HepG2 (cell line): ENCODE measurements at regions not wholly inside any gene's neighbourhood (a gene's known extent, or its start where the extent isn't known, plus 50 kb on each side); places are given as distances from the start of the nearest gene placed in this dataset.

Experiments
- ATAC-seq: fragments of 200-7000 bp; cut with Tn5 transposase; 3 replicates; pipeline ENCODE4 v1.9.1; 2020; ENCODE audit warnings: mild to moderate bottlenecking, moderate library complexity
- BruUV-seq: library from RNA; stranded (reverse); fragments of 400-500 nt; replicated peaks from 2 replicates; lab custom pipeline; 2021; lab: Mats Ljungman, UMichigan
- CTCF ChIA-PET: fragments of 300-600 bp; formaldehyde crosslinking; extraction: SDS; loops from one replicate; lab custom pipeline; 2021; ENCODE audit warnings: low total read pairs, inconsistent platforms, low intra/inter-chr PET ratio; lab: Yijun Ruan, JAX
- POLR2A ChIA-PET: fragments of 350-600 bp; sonication (Branson Sonifier 250); formaldehyde crosslinking; loops from one replicate; lab custom pipeline; 2020; ENCODE audit warnings: antibody characterized with exemption, inconsistent platforms; lab: Yijun Ruan, JAX
- DNase-seq: peaks from one replicate; pipeline ENCODE4 v3.0.0-alpha.2; 2015; ENCODE audit warnings: low spot score
- FAIRE-seq: peaks from 3 replicates; lab custom pipeline; 2011; peaks lifted over from hg19 to GRCh38; lab: Jason Lieb, UNC
- H2AFZ ChIP-seq: one replicate; pipeline ENCODE4 v1.6.1; 2011; ENCODE audit warnings: low read length, inconsistent platforms
- H3K27ac ChIP-seq: fragments of 300-600 bp; 3 replicates; pipeline ENCODE4 v1.8.0; 2011; ENCODE audit warnings: mixed run types, mild to moderate bottlenecking, mixed read lengths, low read length, inconsistent platforms; ENCODE audit not compliant: insufficient read depth; ENCODE audit errors: extremely low read length
- H3K27me3 ChIP-seq, 2 experiments: fragments of 200-600 bp in 1 of 2; 2 replicates in 1 of 2; 3 replicates in 1 of 2; pipeline versions ENCODE4 v1.6.0 to v1.8.0; 2011; ENCODE audit warnings: low read length in 2 of 2, mild to moderate bottlenecking in 2 of 2, moderate library complexity in 2 of 2, inconsistent platforms in 1 of 2; ENCODE audit not compliant: insufficient read depth in 2 of 2, control insufficient read depth in 1 of 2
- H3K36me3 ChIP-seq, 2 experiments: fragments of 200-600 bp in 1 of 2; replicated peaks in 1 of 2; 2 replicates in 1 of 2; 3 replicates in 1 of 2; pipeline versions ENCODE4 v1.5.1 to v1.8.0; 2011; ENCODE audit warnings: low read length in 2 of 2, inconsistent platforms in 1 of 2; ENCODE audit not compliant: insufficient read depth in 2 of 2, control insufficient read depth in 1 of 2
- H3K4me1 ChIP-seq: 2 replicates; pipeline ENCODE4 v1.5.1; 2012; ENCODE audit warnings: low read length, inconsistent platforms; ENCODE audit not compliant: insufficient read depth
- H3K4me2 ChIP-seq: 2 replicates; pipeline ENCODE4 v1.6.0; 2011; ENCODE audit warnings: low read depth, low read length, inconsistent platforms
- H3K4me3 ChIP-seq, 3 experiments: fragments of 200-600 bp in 1 of 3; sonication (generic), shearing (Covaris generic) in 1 of 3; replicated peaks in 1 of 3; 2 replicates each; pipeline ENCODE4 v1.5.1; 2011 to 2016; ENCODE audit warnings: low read length in 3 of 3, inconsistent platforms in 2 of 3, low read depth in 2 of 3, mild to moderate bottlenecking in 2 of 3, control low read depth in 1 of 3, mixed read lengths in 1 of 3; ENCODE audit not compliant: insufficient read depth in 1 of 3
- H3K79me2 ChIP-seq: one replicate; pipeline ENCODE4 v1.6.1; 2011; ENCODE audit warnings: low read length, inconsistent platforms; ENCODE audit not compliant: insufficient read depth
- H3K9ac ChIP-seq: 2 replicates; pipeline ENCODE4 v1.6.0; 2011; ENCODE audit warnings: mild to moderate bottlenecking, low read depth, low read length, inconsistent platforms; ENCODE audit not compliant: insufficient read depth
- H3K9me3 ChIP-seq: 2 replicates; pipeline ENCODE4 v1.5.1; 2012; ENCODE audit warnings: mild to moderate bottlenecking, low read length
- H4K20me1 ChIP-seq: 2 replicates; pipeline ENCODE4 v1.6.0; 2011; ENCODE audit warnings: inconsistent platforms, mild to moderate bottlenecking, low read length, moderate library complexity; ENCODE audit not compliant: insufficient read depth
- ARID2 ChIP-seq: sonication (generic); formaldehyde crosslinking; IDR thresholded peaks from 2 replicates; pipeline ENCODE4 v1.8.1; 2022; ENCODE audit warnings: mild to moderate bottlenecking, missing genetic modification reagents, borderline replicate concordance
- CBX1 ChIP-seq: IDR thresholded peaks from one replicate; pipeline ENCODE4 v1.6.1; 2016; ENCODE audit warnings: antibody characterized with exemption, low read depth
- CSRNP1 ChIP-seq: sonication (generic); formaldehyde crosslinking; IDR thresholded peaks from 2 replicates; pipeline ENCODE4 v1.8.1; 2023; ENCODE audit warnings: mild to moderate bottlenecking, missing genetic modification reagents
- DNMT1 ChIP-seq: sonication (generic); formaldehyde crosslinking; IDR thresholded peaks from 2 replicates; pipeline ENCODE4 v1.5.1; 2020; ENCODE audit warnings: mild to moderate bottlenecking, missing genetic modification reagents
- GATAD2A ChIP-seq: IDR thresholded peaks from 2 replicates; pipeline ENCODE4 v1.6.1; 2016
- HIC2 ChIP-seq: sonication (generic); formaldehyde crosslinking; IDR thresholded peaks from 2 replicates; pipeline ENCODE4 v1.9.0; 2022; ENCODE audit warnings: low read depth, missing genetic modification reagents
- KAT7 ChIP-seq: IDR thresholded peaks from 2 replicates; pipeline ENCODE4 v1.6.1; 2018; ENCODE audit warnings: borderline replicate concordance, missing compliant biosample characterization
- MED13 ChIP-seq: sonication (generic); formaldehyde crosslinking; IDR thresholded peaks from 2 replicates; pipeline ENCODE4 v1.5.0; 2020; ENCODE audit warnings: missing genetic modification reagents
- MEF2D ChIP-seq: sonication (generic); formaldehyde crosslinking; IDR thresholded peaks from 2 replicates; pipeline ENCODE4 v1.5.1; 2020; ENCODE audit warnings: mild to moderate bottlenecking, missing genetic modification reagents
- MZF1 ChIP-seq: sonication (generic); formaldehyde crosslinking; IDR thresholded peaks from 2 replicates; pipeline ENCODE4 v1.8.1; 2023; ENCODE audit warnings: mild to moderate bottlenecking, missing genetic modification reagents, borderline replicate concordance
- ZBTB10 ChIP-seq: sonication (generic); formaldehyde crosslinking; IDR thresholded peaks from 2 replicates; pipeline ENCODE4 v1.4.0; 2020; ENCODE audit warnings: missing genetic modification reagents, borderline replicate concordance
- ZNF503 ChIP-seq: sonication (generic); formaldehyde crosslinking; IDR thresholded peaks from 2 replicates; pipeline ENCODE4 v1.4.0; 2020; ENCODE audit warnings: missing genetic modification reagents
- ZNF580 ChIP-seq: IDR thresholded peaks from 2 replicates; pipeline ENCODE4 v1.6.1; 2016; ENCODE audit warnings: low read depth, borderline replicate concordance
- ZNF710 ChIP-seq: sonication (generic); formaldehyde crosslinking; IDR thresholded peaks from 2 replicates; pipeline ENCODE4 v1.5.0; 2020; ENCODE audit warnings: mild to moderate bottlenecking, missing genetic modification reagents, borderline replicate concordance
- WGBS: methylation state at CpG from one replicate; pipeline ENCODE4 v1.1.6; 2017; ENCODE audit warnings: low lambda C conversion rate; 5-methylcytosine and 5-hydroxymethylcytosine counted together
- in situ Hi-C: cut with HindIII; loops from 2 replicates; pipeline ENCODE4 v1.10.0; 2017; ENCODE audit warnings: low pct_unique_long_range_greater_than_20kb; ENCODE audit not compliant: extremely low pct_ligation_motif_present
- intact Hi-C: fragments of 100-400 bp; cut with micrococcal nuclease; formaldehyde crosslinking; loops from one replicate; pipeline ENCODE4 v1.10.0; 2022; ENCODE audit not compliant: unreplicated experiment

GRCh38 chr4:170698334-170698733 lies 608.6 kb upstream of the AADAT start:
- no peaks in the 10 kb centered on the region for H3K9me3 ChIP-seq
- H3K4me3 ChIP-seq: no peak overlapping the region
- no peaks in the 10 kb centered on the region for H4K20me1 ChIP-seq
- CTCF ChIA-PET: no interaction called here
- FAIRE-seq: no peak
- H3K36me3 ChIP-seq: no peaks in the 10 kb centered on the region
- no peak for ATAC-seq
- H3K27me3 ChIP-seq: no peaks in the 10 kb centered on the region; a peak in 1 of 5 replicates
- no peak overlapping the region for H3K9ac ChIP-seq
- no peak overlapping the region for H2AFZ ChIP-seq
- H3K27ac ChIP-seq: no peak overlapping the region
- BruUV-seq: no TSS peak
- 3% methylated on average over 1 of the region's 1 CpG for WGBS
- in situ Hi-C loops: no loop called here
- no peak overlapping the region for H3K4me2 ChIP-seq
- H3K4me1 ChIP-seq: no peaks in the 10 kb centered on the region
- no peak for DNase-seq
- no peaks in the 10 kb centered on the region for H3K79me2 ChIP-seq
- POLR2A ChIA-PET: no interaction called here
- intact Hi-C loops: no loop called here
- TF ChIP-seq MED13 (CRISPR knock-in tag) (no peak), ARID2 (CRISPR knock-in tag) (no peak), ZNF710 (CRISPR knock-in tag) (no peak), CSRNP1 (no peak), MEF2D (CRISPR knock-in tag) (no peak), MZF1 (CRISPR knock-in tag) (no peak), GATAD2A (CRISPR knock-in tag) (no peak), CBX1 (no peak), ZBTB10 (CRISPR knock-in tag) (no peak), ZNF503 (CRISPR knock-in tag) (no peak), KAT7 (no peak), ZNF580 (no peak), HIC2 (no peak), DNMT1 (CRISPR knock-in tag) (no peak)
